NOMO-1 (cell line): ENCODE measurements at regions not wholly inside any gene's neighbourhood (a gene's known extent, or its start where the extent isn't known, plus 50 kb on each side); places are given as distances from the start of the nearest gene placed in this dataset.
"Not testable (repeated sequence)": the region's sequence is repeated elsewhere in the genome, so short reads cannot be mapped to it uniquely, and the experiment has no call there.

ENCODE experiments used
- DNase-seq, 2 experiments: peaks; one replicate each; lab custom pipeline; 2025; ENCODE audit not compliant: unreplicated experiment in 2 of 2; lab: John Stamatoyannopoulos, UW

DNA sequence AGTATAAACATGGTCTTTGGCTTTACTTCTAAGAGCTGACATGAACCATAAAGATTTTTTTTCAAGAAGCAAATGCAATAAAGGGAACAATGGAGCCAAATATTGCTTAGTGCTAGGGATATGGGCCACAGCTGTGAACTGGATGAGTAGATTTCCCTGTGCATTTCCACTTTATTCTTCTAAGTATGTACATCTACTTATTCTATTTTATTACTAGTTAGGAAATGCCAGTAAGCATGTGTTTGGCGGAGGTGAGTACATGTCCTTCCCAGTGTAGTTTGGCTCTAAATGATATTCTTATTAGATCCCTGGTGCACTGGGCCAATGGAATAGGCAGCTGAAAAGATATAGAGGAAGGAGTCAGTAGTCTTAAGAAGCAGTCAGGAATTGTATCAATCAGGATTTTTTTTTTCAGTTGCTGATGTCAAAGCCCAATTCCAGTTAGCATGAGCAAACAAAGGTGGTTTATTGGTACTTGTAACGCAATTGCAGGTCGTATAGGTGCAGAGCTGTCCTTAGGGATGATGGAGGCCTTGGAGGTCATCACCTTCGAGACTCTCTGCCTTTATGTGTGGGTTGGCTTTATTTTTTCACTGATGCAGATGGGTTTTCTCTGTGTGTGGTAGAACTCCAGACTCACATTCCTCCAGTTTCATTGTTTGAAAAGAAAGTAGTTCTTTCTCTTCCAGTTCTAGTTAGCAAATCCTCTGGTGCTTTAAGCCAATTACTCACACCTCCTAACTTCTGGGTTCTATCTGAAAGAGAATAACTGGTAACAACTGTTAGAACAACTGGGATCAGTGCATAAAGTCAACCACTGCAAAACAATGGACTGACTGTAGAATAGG lies 139.0 kb upstream of the LRIG3 start:
- DNase-seq = no peak

DNA sequence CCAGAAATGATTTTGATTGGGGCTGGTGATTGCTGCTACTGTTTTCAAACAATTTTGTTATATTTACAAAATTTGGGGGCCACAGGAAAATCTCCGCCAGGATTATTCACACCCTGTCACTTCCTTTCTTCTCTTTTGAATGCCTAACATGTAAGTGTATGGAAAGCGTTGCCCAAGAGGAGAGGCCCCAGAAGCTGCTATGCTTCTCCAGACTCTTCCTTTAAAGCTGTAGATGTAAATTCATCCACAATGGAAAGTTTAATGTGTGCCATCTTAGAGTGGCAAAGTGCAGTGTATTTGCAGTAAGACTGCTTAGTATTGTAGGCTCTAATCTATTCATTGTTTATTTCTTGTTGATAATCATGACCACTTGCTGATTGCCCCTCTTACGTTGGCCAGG lies 136.7 kb upstream of the LRIG3 start:
- DNase-seq = no peak

DNA sequence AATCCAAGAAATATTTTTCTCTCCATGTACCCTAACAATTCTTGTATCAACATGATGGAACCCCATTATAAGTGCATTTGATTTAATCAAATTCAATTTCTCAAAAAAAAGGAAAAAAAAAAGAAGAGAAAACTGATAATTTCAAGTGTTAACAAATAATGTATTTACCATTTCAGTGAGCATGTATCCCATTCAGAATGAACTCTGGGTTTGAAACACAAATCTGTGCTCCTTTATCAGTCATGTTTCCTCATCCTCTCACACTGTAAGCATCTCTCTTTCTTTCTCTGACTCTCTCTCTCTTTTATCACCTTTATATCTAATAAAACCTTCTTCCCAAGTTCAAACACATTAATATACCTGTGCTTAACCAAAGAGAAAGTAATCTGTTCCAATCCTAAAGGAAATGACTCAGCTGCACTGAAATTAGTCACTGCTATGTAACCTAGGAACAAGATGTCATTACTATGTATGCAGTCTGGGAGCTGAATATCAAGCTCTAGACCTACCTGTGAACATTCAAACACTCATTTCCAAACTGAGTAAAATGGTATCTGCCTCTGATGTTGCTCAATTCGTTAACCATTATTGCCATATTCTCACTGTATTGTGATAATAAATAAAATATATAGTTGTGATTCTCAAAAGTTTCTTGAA lies 135.0 kb upstream of the LRIG3 start:
- no peak for DNase-seq

DNA sequence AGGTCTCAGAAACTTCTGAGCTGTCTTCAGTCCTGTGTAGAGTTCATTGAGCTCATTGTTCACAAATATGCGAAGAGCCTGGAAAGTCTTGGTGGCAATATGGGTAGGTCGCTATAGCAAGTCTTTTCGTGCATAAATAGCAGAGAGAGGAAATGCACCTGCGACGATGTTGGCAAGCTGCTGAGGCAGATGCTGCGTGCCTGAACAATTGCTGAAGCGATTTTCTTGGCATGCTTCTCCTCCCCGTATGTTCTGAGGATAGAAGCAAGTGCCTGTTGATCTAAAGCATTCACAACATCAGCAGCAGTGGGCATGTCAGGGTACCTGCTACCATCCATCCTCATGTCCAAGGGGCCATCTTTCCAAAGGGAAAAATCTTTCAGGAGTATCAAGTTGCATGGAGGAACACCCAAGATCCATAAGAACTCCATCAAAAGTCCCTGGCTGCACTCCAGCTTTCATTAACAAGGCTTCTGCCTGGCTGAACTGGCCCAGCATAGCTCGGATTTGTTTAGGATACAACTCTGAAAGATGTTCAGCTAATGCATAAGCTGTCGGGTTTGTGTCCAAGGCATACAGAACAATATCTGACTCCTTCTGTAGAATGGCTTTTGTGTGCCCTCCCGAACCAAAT lies 133.1 kb upstream of the LRIG3 start:
- DNase-seq = not testable (repeated sequence)

DNA sequence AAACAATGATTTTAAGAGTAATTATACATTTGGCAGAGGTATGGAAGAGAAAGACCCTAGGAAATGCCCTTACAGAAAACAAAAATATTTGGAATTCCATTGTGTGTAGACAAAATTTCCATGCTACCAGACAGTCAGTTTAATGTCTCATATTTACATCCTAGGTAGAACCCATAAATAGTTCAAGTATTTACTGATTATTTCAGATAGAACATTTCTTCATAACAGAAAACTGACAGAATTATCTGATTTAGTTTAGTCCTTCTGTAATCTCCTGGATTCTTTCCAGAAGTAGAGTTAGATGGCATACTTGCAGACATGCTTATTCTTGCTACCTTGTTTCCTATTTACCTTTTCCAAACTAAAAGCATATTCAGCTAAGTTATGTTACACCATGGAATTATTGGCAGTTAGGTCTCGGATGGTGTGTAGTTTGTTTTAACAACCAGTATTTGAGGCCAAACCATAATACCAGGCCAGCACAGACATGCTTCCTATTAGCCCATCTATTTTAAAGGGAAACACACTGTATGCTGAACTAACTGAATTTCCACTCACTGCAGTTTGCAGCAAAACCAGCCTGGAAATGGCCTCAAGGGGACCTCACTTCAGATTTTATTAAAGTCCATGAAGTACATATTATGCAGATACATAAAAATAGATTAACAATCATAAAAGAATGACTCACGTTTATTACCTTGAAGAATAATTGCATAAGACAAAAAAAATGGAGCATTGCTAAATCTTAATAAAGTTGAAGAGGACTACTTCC lies 126.6 kb upstream of the LRIG3 start:
- DNase-seq = no peak

DNA sequence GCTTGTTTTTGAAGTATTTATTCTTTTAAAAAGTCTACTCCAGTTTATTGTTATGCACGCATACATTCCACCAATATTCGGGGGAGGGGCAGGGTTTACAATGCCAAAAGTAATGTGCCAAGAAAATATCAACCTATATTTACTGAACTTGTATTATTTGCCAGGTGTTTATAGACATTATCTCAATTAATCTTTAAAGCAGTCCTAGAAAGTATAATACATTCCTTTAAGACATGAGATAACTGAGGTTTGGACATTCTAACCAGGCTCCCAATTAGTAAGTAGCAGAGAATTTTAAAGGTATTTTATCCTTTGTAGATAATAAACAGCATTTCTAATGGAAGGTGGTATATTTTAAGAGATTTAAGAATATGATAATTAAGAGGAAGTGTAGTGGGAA lies 124.5 kb upstream of the LRIG3 start:
- no peak for DNase-seq

DNA sequence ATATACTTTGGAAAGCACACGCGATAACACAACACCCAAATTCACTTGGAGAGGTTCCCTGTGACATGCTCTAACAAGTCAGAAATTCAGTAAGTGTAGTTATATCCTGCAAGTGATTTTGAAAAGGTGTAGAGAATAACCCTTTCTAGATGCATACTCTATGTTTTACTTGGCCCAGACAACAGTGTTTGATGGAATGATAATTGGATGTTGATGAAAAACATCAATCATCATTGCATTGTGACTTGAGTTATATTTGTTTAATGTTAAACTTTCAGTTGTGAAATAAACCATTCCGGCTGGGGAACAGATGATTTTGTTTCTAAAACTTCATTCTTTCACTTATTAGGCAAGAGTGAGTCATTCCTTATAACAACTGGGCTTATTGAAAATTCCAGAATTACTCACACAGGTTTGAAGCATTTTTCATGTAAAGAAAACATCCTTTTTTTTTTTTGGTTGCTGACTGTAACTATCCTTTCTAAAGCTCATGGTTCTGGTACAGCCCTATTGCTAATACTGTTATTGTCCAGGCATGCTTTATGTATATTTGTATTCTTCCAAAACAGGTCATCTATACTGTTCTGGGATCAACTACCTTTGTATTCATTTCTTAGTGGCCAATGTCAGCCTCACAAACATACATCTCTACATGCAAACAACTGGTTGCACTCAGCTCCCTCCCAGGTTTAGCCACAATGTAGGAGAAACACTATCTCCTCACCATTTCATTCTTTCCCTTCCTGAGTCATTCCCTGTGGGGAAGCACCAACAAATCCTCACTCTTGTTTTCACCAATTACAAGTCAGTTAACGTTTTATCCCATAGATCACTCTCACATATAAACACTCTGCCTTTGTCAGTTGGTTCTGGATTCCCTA lies 121.2 kb upstream of the LRIG3 start:
- DNase-seq = no peak

DNA sequence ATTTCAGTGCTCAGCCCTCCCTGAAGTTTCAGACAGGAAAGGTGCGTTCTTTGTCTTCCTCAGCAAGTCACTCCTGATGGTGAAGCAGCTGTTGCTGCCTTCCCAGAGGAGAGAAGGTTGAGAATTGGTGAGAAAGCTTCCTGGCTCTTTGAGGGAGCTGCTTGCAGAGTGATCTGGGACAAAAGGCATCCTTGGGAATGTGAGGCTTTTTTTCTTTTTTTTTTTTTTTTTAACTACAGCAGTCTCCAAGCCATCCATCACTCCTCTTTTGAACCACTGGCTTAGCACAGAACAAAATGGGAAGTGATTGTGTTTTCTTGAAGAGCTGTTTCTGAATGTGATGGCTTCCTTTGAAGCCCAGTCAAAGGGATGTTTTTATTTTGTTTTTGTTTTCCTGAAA lies 120.4 kb upstream of the LRIG3 start:
- no peak for DNase-seq

DNA sequence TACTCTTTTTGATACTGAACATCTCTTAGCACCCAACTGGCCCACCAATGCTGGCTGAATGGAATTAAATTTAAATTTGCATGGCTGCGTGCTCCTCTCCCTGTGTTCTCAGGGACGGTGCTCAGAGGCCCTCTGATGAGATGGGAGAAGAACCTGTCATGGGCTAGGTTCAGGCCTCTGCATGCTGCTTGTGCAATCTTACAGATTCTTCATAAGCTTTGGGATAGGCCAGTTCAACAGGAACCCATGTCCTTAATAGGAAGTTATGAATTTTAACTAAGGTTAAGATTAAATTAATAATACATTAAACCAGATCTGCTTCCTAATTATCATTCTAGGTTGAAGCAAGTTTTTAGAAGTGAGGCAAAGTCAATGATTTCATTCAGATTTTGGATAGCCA lies 119.7 kb upstream of the LRIG3 start:
- DNase-seq = no peak

DNA sequence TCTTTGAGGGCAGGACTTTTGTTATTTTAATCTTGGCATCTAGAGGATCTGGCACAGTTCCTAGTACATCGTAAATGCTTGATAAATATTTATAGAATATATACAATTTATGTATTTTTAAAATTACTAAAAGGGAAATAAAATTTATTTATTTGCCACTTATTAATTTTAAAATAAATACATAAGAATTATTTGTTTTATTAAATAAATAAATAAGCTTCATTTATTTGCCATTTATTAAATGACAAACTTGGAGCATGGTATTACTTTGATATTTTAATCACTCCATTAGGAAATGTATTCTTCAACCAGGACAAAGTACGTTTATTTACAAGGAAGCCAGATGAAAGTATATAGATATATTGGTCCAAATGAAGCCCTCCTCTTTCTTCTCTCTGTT lies 118.7 kb upstream of the LRIG3 start:
- no peak for DNase-seq

DNA sequence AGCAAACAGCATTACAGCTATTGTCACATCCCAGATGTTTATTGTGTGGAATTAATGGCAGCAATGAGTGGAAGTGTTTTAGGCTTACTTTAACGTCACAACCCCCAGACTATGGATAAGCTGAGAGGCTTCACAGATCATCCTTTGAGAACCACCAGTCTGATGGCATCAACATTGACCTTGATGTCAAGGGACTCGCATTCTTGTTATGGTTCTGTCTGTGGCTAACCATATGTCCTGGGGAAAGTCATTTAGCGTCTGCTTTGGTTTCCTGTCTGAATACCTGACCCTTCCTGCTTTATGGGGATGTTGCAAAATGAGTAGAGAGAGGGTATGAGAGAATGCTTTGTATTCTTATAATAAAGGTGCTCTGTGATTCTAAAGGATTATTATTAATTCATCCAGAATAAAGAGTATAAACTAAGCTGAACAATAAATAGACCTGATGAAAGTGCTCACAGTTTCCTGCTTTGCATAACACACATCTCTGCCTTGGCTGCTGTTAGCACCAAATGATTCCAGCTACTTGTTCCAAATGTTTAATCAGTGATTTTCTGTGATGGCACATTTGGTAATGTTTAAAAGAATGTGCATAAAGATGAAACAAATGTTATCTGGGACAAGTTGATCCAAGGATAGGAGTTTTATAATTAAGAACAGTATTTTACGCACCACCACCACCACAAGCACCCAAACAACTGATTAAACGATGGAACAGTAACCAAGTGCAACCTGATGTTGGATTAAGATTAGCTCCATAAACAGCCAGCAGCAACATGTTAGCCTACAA lies 116.9 kb upstream of the LRIG3 start:
- DNase-seq = no peak

DNA sequence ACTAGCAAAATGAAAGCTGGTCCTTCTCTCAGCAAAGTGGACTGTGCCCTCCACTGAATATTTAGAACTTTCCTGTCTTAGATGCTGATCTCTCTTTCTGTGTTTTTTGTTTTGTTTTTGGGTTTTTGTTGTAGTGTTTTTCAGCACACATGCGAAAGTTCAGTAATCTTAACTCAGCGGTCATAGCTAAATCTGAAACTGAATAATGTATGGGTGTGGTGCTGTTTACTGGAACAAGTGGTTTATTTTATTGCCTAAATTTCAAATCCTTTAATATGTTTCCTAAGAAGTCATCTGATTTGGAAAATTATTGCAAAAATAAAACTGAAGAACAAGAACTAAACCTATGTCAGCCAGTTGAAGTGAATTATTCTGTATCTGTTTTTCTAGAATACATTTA lies 116.0 kb upstream of the LRIG3 start:
- no peak for DNase-seq

DNA sequence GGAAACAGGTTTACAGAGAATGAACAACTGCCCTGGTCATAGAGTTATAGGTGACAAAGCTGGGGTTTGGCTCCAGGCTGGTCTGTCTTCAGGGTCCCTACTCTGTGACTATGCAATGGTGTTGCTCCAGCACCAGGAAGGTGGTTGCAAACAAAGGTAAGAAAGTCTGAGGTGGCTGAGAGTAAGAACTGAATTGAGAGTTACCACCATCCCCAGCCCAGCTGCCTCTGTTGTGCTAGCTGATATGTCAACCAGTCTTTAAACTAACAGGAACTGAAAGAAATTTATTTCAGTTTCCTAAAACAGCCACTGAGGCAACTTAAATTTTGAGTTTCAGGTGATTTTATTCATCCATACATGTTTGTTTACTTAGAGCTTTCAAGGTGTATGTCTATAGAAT lies 111.0 kb upstream of the LRIG3 start:
- no peak for DNase-seq

DNA sequence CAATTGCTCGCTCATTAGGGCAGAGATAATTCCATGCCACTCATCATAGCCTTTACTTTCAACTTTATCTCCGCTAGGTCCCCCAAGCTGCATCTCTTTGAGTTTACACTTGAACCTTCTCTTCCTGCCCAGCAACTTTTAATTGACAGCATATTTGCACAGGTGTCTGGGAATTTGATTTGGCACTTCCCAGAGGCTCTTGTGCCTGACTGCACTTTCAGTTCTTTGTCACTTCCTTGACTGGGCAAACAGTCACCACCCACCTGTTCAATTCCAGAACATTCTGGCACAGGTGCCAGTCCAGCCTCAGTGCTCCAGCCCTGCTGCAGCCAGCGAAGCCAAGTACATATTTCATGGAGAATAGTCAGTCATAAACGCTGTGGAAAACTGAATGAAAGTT lies 110.1 kb upstream of the LRIG3 start:
- DNase-seq = no peak

DNA sequence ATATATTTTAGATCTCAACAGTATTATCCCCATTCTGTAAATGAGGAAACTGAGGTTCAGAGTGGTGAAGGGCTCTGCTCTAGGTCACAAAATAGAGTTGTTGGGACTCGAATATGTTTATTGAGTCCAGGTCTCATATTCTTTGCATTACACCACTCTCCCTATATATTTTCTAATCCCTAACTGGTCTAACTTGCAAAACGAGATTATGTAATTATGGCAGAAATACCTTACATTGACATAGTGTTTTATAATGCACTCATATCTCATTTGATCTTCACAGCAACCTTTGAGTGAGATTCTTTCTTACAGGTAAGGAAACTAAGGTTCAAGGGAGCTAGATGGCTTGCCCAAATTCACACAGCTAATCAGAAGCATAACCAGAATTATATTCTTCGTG lies 106.9 kb upstream of the LRIG3 start:
- DNase-seq = no peak

DNA sequence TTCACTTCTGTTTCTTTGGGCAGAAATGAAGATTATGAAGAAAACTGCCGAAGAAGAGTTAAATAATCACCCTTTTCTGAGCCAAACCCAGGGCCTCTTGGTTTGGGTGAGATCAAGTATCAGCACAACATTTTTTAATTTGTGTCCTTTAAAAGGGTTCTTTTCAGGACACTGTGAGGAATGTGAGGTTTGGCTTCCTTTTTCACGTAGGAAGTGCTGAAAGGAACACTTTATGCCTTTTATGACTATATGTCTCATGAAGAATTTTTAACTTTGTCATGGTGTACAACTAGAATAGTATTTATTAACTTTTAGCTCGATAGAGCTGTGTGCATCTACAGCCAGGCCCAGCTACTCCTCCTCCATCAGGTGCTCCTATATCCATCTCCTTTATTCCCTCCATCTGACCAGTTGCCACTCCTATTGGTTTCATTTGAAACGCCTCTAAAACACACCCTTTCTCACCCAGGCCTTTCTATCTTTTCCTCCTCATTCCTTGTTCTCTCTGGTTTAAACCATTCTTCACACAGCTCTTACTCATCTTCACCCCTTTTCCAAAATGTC lies 103.6 kb upstream of the LRIG3 start:
- DNase-seq = no peak

DNA sequence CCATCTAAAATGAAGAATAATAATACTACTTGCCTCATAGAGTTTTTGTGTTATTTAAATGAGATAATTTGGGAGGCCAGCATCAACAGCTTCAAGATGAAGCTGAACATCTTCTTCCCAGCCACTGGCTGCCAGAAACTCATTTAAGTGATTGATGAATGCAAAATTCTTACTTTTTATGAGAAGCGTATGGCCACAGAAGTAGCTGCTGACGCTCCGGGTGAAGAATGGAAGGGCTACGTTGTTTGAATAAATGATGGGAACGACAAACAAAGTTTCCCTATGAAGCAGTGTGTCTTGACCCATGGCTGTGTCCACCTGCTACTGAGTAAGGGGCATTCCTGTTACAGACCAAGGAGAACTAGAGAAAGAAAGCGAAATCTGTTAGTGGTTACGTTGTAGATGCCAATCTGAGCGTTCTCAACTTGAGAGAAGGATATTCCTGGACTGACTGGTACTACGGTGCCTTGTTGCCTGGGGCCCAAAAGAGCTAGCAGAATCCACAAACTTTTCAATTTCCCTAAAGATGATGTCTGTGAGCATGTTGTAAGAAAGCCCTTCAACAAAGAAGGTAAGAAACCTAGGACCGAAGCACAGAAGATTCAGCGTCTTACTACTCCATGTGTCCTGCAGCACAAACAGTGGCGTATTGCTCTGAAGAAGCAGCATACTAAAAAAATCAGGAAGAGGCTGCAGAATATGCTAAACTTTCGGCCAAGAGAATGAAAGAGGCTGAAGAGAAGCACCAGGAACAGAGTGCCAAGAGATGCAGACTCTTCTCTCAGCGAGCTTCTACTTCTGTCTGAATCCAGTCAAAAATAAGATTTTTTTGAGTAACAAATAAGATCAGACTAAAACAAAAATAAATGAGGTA lies 100.0 kb upstream of the LRIG3 start:
- no peak for DNase-seq

DNA sequence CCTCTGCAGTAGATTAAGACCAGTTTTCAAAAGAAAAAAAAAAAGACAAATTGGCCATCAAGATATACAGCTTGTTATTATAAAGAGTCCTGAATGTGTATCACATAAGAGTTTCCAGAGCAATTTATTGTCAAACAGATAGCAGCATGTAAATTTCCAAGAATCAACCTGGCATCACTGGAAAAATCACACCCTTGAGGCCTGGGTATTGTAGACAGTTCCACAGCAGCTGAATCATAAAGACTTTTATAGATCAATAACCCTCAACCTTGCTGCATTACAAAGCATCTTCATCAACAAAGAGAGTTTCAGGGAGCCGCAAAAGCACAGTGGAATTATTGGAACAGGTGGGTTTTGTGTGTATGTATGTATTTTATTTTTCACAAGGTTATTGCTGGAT lies 94.6 kb upstream of the LRIG3 start:
- DNase-seq = no peak
